ENCODE measurements at regions not wholly inside any gene's neighbourhood (a gene's known extent, or its start where the extent isn't known, plus 50 kb on each side); places are given as distances from the start of the nearest gene placed in this dataset.
"Not testable (repeated sequence)": the region's sequence is repeated elsewhere in the genome, so short reads cannot be mapped to it uniquely, and the experiment has no call there.

- Histone ChIP-seq H3K27ac (ENCODE audit: low read depth in 1 of 2, low read length in 1 of 2) (no peak overlapping the region), H3K9me3 (ENCODE audit: control insufficient read depth in 4 of 4, insufficient read depth in 3 of 4, low read length in 3 of 4) (peaks cover 0 to 3% (median under 1%) of the 10 kb centered on the region in 4 donors), H3K36me3 (ENCODE audit: control insufficient read depth in 4 of 4, insufficient read depth in 4 of 4, low read length in 4 of 4) (no peaks in the 10 kb centered on the region), H3K9ac (ENCODE audit: insufficient read depth in 1 of 2, low read length in 2 of 2) (no peak overlapping the region), H3K4me1 (ENCODE audit: control insufficient read depth in 5 of 5, insufficient read depth in 5 of 5, low read length in 5 of 5) (peaks cover 0 to 23% (median 0%) of the 10 kb centered on the region in 5 donors), H3K27me3 (ENCODE audit: control insufficient read depth in 3 of 3, insufficient read depth in 3 of 3, low read length in 2 of 3) (no peaks in the 10 kb centered on the region), H3K4me3 (no peak overlapping the region)
- TF ChIP-seq CTCF (IDR thresholded peaks at IDR 0.05; ENCODE audit: control extremely low read depth, extremely low read depth): no peak
- DNase-seq (peak in 2 of 3 donors; percentile 36 to 57), ATAC-seq (ENCODE audit: insufficient read depth, low FRiP score) (no peak)
- WGBS, 2 donors: 65 to 69% methylated on average over 3 of the region's 3 CpGs
These were observed 274.1 kb downstream of the TFAP2A start for GRCh38 chr6:10140824-10141223.

- ATAC-seq (ENCODE audit: insufficient read depth, low FRiP score) (no peak), DNase-seq (peak; percentile 17 to 86 (median 73))
- H3K4me3 ChIP-seq: no peak overlapping the region
- 58 to 60% methylated on average over 3 of the region's 3 CpGs for WGBS, 2 donors
- H3K9ac ChIP-seq (ENCODE audit: insufficient read depth in 1 of 2, low read length in 2 of 2): no peak overlapping the region
- H3K27ac ChIP-seq (ENCODE audit: low read depth in 1 of 2, low read length in 1 of 2): no peak overlapping the region
- peaks cover 0 to 3% (median under 1%) of the 10 kb centered on the region in 4 donors for H3K9me3 ChIP-seq (ENCODE audit: control insufficient read depth in 4 of 4, insufficient read depth in 3 of 4, low read length in 3 of 4)
- no peak for TF ChIP-seq CTCF (IDR thresholded peaks at IDR 0.05; ENCODE audit: control extremely low read depth, extremely low read depth)
- peaks cover 0 to 23% (median 0%) of the 10 kb centered on the region in 5 donors for H3K4me1 ChIP-seq (ENCODE audit: control insufficient read depth in 5 of 5, insufficient read depth in 5 of 5, low read length in 5 of 5)
- H3K27me3 ChIP-seq (ENCODE audit: control insufficient read depth in 3 of 3, insufficient read depth in 3 of 3, low read length in 2 of 3): no peaks in the 10 kb centered on the region
- H3K36me3 ChIP-seq (ENCODE audit: control insufficient read depth in 4 of 4, insufficient read depth in 4 of 4, low read length in 4 of 4): no peaks in the 10 kb centered on the region
These were observed 274.7 kb downstream of the TFAP2A start for GRCh38 chr6:10140136-10140535.

GRCh38 chr6:10138917-10139316 is 276.0 kb downstream of the TFAP2A start:
- DNase-seq: no peak
- Histone ChIP-seq H3K4me1 (ENCODE audit: control insufficient read depth in 5 of 5, insufficient read depth in 5 of 5, low read length in 5 of 5) (peaks cover 0 to 23% (median 0%) of the 10 kb centered on the region in 5 donors), H3K36me3 (ENCODE audit: control insufficient read depth in 4 of 4, insufficient read depth in 4 of 4, low read length in 4 of 4) (no peaks in the 10 kb centered on the region), H3K9me3 (ENCODE audit: control insufficient read depth in 4 of 4, insufficient read depth in 3 of 4, low read length in 3 of 4) (peaks cover 0 to 3% (median 2%) of the 10 kb centered on the region in 4 donors), H3K9ac (ENCODE audit: insufficient read depth in 1 of 2, low read length in 2 of 2) (no peak overlapping the region), H3K27me3 (ENCODE audit: control insufficient read depth in 3 of 3, insufficient read depth in 3 of 3, low read length in 2 of 3) (no peaks in the 10 kb centered on the region), H3K27ac (ENCODE audit: low read depth in 1 of 2, low read length in 1 of 2) (no peak overlapping the region), H3K4me3 (no peak overlapping the region)
- WGBS, 2 donors: 67 to 70% methylated on average over 3 of the region's 3 CpGs
- no peak for ATAC-seq (ENCODE audit: insufficient read depth, low FRiP score)
- TF ChIP-seq CTCF (IDR thresholded peaks at IDR 0.05; ENCODE audit: control extremely low read depth, extremely low read depth): no peak

- Histone ChIP-seq H3K9ac (ENCODE audit: insufficient read depth in 1 of 2, low read length in 2 of 2) (no peak overlapping the region), H3K27ac (ENCODE audit: low read depth in 1 of 2, low read length in 1 of 2) (no peak overlapping the region), H3K4me1 (ENCODE audit: control insufficient read depth in 5 of 5, insufficient read depth in 5 of 5, low read length in 5 of 5) (peaks cover 0 to 23% (median 0%) of the 10 kb centered on the region in 5 donors), H3K4me3 (no peak overlapping the region), H3K9me3 (ENCODE audit: control insufficient read depth in 4 of 4, insufficient read depth in 3 of 4, low read length in 3 of 4) (peaks cover 0 to 3% (median 2%) of the 10 kb centered on the region in 4 donors), H3K36me3 (ENCODE audit: control insufficient read depth in 4 of 4, insufficient read depth in 4 of 4, low read length in 4 of 4) (no peaks in the 10 kb centered on the region), H3K27me3 (ENCODE audit: control insufficient read depth in 3 of 3, insufficient read depth in 3 of 3, low read length in 2 of 3) (no peaks in the 10 kb centered on the region)
- no peak for TF ChIP-seq CTCF (IDR thresholded peaks at IDR 0.05; ENCODE audit: control extremely low read depth, extremely low read depth)
- ATAC-seq (ENCODE audit: insufficient read depth, low FRiP score): no peak
- DNase-seq: no peak
- 93 to 97% methylated on average over 7 of the region's 7 CpGs for WGBS, 2 donors
These were observed 278.2 kb downstream of the TFAP2A start for GRCh38 chr6:10136636-10137035.

- H3K4me1 ChIP-seq (ENCODE audit: control insufficient read depth in 5 of 5, insufficient read depth in 5 of 5, low read length in 5 of 5); H3K36me3 ChIP-seq (ENCODE audit: control insufficient read depth in 4 of 4, insufficient read depth in 4 of 4, low read length in 4 of 4); ATAC-seq (ENCODE audit: insufficient read depth, low FRiP score); H3K27ac ChIP-seq (ENCODE audit: low read depth in 1 of 2, low read length in 1 of 2); DNase-seq; H3K27me3 ChIP-seq (ENCODE audit: control insufficient read depth in 3 of 3, insufficient read depth in 3 of 3, low read length in 2 of 3); H3K9ac ChIP-seq (ENCODE audit: insufficient read depth in 1 of 2, low read length in 2 of 2); H3K9me3 ChIP-seq (ENCODE audit: control insufficient read depth in 4 of 4, insufficient read depth in 3 of 4, low read length in 3 of 4); H3K4me3 ChIP-seq: not testable (repeated sequence)
- 93 to 94% methylated on average over 14 of the region's 14 CpGs for WGBS, 2 donors
These were observed 280.7 kb downstream of the TFAP2A start for GRCh38 chr6:10134185-10134584.
